ENCODE measurements at regions not wholly inside any gene's neighbourhood (a gene's known extent, or its start where the extent isn't known, plus 50 kb on each side); places are given as distances from the start of the nearest gene placed in this dataset.

GRCh38 chr7:115346685-115347084, 424.8 kb downstream of the MDFIC start:
- TF ChIP-seq, protein P1, sequence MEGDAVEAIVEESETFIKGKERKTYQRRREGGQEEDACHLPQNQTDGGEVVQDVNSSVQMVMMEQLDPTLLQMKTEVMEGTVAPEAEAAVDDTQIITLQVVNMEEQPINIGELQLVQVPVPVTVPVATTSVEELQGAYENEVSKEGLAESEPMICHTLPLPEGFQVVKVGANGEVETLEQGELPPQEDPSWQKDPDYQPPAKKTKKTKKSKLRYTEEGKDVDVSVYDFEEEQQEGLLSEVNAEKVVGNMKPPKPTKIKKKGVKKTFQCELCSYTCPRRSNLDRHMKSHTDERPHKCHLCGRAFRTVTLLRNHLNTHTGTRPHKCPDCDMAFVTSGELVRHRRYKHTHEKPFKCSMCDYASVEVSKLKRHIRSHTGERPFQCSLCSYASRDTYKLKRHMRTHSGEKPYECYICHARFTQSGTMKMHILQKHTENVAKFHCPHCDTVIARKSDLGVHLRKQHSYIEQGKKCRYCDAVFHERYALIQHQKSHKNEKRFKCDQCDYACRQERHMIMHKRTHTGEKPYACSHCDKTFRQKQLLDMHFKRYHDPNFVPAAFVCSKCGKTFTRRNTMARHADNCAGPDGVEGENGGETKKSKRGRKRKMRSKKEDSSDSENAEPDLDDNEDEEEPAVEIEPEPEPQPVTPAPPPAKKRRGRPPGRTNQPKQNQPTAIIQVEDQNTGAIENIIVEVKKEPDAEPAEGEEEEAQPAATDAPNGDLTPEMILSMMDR (IDR thresholded peaks at IDR 0.05), result no peak
- no peak for TF ChIP-seq POLR2A (IDR thresholded peaks at IDR 0.05)

Measured in heart left ventricle (tissue), 13 donors.